HG03175 (cell line): ENCODE measurements at regions not wholly inside any gene's neighbourhood (a gene's known extent, or its start where the extent isn't known, plus 50 kb on each side); places are given as distances from the start of the nearest gene placed in this dataset.

Source experiments
- ATAC-seq: cut with Tn5 transposase; IDR thresholded peaks from one replicate; pipeline ENCODE4 v1.9.1; 2021; ENCODE audit warnings: mild to moderate bottlenecking, moderate library complexity; ENCODE audit not compliant: unreplicated experiment

- no peak for ATAC-seq
Measured at GRCh38 chr12:9260931-9261330, 52.7 kb upstream of the PZP start.

- no peak for ATAC-seq
Measured at GRCh38 chr12:9258676-9259075, 50.5 kb upstream of the PZP start.
